GM21737 (cell line): ENCODE measurements at regions not wholly inside any gene's neighbourhood (a gene's known extent, or its start where the extent isn't known, plus 50 kb on each side); places are given as distances from the start of the nearest gene placed in this dataset.
"Not testable (repeated sequence)": the region's sequence is repeated elsewhere in the genome, so short reads cannot be mapped to it uniquely, and the experiment has no call there.

ENCODE experiments used
- ATAC-seq: cut with Tn5 transposase; IDR thresholded peaks from one replicate; pipeline ENCODE4 v1.9.1; 2021; ENCODE audit warnings: mild to moderate bottlenecking, moderate library complexity; ENCODE audit not compliant: unreplicated experiment

GRCh38 chr18:30245766-30246455, 796.6 kb downstream of the DSC3 start:
- ATAC-seq = no peak

- ATAC-seq = no peak
Measured at GRCh38 chr18:30234755-30235154, 807.8 kb downstream of the DSC3 start.

- ATAC-seq = no peak
Measured at GRCh38 chr18:30211112-30211511, 831.4 kb downstream of the DSC3 start.

- no peak for ATAC-seq
Measured at GRCh38 chr18:30208546-30208945, 834.0 kb downstream of the DSC3 start.

GRCh38 chr18:30192216-30192615, 850.3 kb downstream of the DSC3 start:
- ATAC-seq = no peak

- ATAC-seq = no peak
Measured at GRCh38 chr18:30186245-30186644, 856.3 kb downstream of the DSC3 start.

- no peak for ATAC-seq
Measured at GRCh38 chr18:30177056-30177455, 865.5 kb downstream of the DSC3 start.

GRCh38 chr18:30175621-30176225, 866.8 kb downstream of the DSC3 start:
- no peak for ATAC-seq

- ATAC-seq = no peak
Measured at GRCh38 chr18:30175061-30175574, 867.4 kb downstream of the DSC3 start.

- ATAC-seq = no peak
Measured at GRCh38 chr18:30163573-30163972, 879.0 kb downstream of the DSC3 start.

- ATAC-seq = no peak
Measured at GRCh38 chr18:30160124-30160523, 882.4 kb downstream of the DSC3 start.

- no peak for ATAC-seq
Measured at GRCh38 chr18:30150586-30151250, 891.8 kb downstream of the DSC3 start.

GRCh38 chr18:30149585-30149984, 893.0 kb downstream of the DSC3 start:
- ATAC-seq = no peak

- no peak for ATAC-seq
Measured at GRCh38 chr18:30142870-30143269, 899.7 kb downstream of the DSC3 start.

- no peak for ATAC-seq
Measured at GRCh38 chr18:30142248-30142647, 900.3 kb downstream of the DSC3 start.

- ATAC-seq = not testable (repeated sequence)
Measured at GRCh38 chr18:30141506-30141905, 901.0 kb downstream of the DSC3 start.

GRCh38 chr18:30139631-30140287, 902.8 kb downstream of the DSC3 start:
- ATAC-seq = no peak

- ATAC-seq = no peak
Measured at GRCh38 chr18:30135938-30136337, 906.6 kb downstream of the DSC3 start.

GRCh38 chr18:30134020-30134419, 908.5 kb downstream of the DSC3 start:
- no peak for ATAC-seq

GRCh38 chr18:30132959-30133358, 909.6 kb downstream of the DSC3 start:
- no peak for ATAC-seq

- no peak for ATAC-seq
Measured at GRCh38 chr18:30121397-30121796, 921.1 kb downstream of the DSC3 start.
